CD4-positive, CD25-positive, alpha-beta regulatory T cell (primary cell): ENCODE measurements at regions not wholly inside any gene's neighbourhood (a gene's known extent, or its start where the extent isn't known, plus 50 kb on each side); places are given as distances from the start of the nearest gene placed in this dataset.

Source experiments
- ATAC-seq, 2 donors: fragments of 150-1000 bp; cut with Tn5 transposase; one replicate each; pipeline ENCODE4 v1.10.0; 2021; ENCODE audit warnings: low read depth in 2 of 2, moderate number of reproducible peaks in 2 of 2, moderate library complexity in 1 of 2
- DNase-seq, 3 donors: peaks; one replicate each; pipeline versions ENCODE4 v3.0.0 to v3.0.0-alpha.2; 2012 to 2022; ENCODE audit warnings: mixed read lengths in 1 of 3
- H3K27ac ChIP-seq: one replicate; pipeline ENCODE4 v1.7.0; 2013; ENCODE audit warnings: mild to moderate bottlenecking, low read length; ENCODE audit not compliant: insufficient read depth, poor library complexity, severe bottlenecking
- H3K27me3 ChIP-seq: one replicate; pipeline ENCODE4 v1.7.0; 2013; ENCODE audit warnings: low read length; ENCODE audit not compliant: control insufficient read depth, insufficient read depth
- H3K36me3 ChIP-seq: one replicate; pipeline ENCODE4 v1.7.0; 2013; ENCODE audit warnings: mild to moderate bottlenecking, low read length, moderate library complexity; ENCODE audit not compliant: control insufficient read depth, insufficient read depth
- H3K4me1 ChIP-seq: 2 replicates; pipeline ENCODE4 v1.7.0; 2013; ENCODE audit warnings: mild to moderate bottlenecking, low read length; ENCODE audit not compliant: insufficient read depth, control insufficient read depth, poor library complexity, severe bottlenecking
- H3K4me3 ChIP-seq: one replicate; pipeline ENCODE4 v1.7.0; 2013; ENCODE audit warnings: low read depth, mild to moderate bottlenecking, low read length, moderate library complexity
- H3K9me3 ChIP-seq, 2 experiments: 1 replicate in 1 of 2; 2 replicates in 1 of 2; pipeline ENCODE4 v1.7.0; 2013; ENCODE audit warnings: low read length in 2 of 2, mild to moderate bottlenecking in 1 of 2, moderate library complexity in 1 of 2; ENCODE audit not compliant: control insufficient read depth in 2 of 2
- H3K27ac Mint-ChIP-seq, 3 donors: one replicate each; pipeline ENCODE4 v1.8.0; 2020 to 2022; ENCODE audit warnings: mild to moderate bottlenecking in 3 of 3, mixed read lengths in 3 of 3, moderate library complexity in 2 of 3
- H3K27me3 Mint-ChIP-seq: one replicate; pipeline ENCODE4 v1.8.0; 2022; ENCODE audit warnings: mild to moderate bottlenecking, mixed read lengths
- H3K36me3 Mint-ChIP-seq: one replicate; pipeline ENCODE4 v1.8.0; 2020; ENCODE audit warnings: mixed read lengths
- H3K4me1 Mint-ChIP-seq, 4 donors: one replicate each; pipeline ENCODE4 v1.8.0; 2020 to 2022; ENCODE audit warnings: mixed read lengths in 4 of 4, mild to moderate bottlenecking in 1 of 4
- H3K4me3 Mint-ChIP-seq, 4 donors: one replicate each; pipeline ENCODE4 v1.8.0; 2020 to 2022; ENCODE audit warnings: mild to moderate bottlenecking in 4 of 4, mixed read lengths in 4 of 4, moderate library complexity in 3 of 4
- H3K9me3 Mint-ChIP-seq, 7 donors: one replicate each; pipeline ENCODE4 v1.8.0; 2020 to 2022; ENCODE audit warnings: mixed read lengths in 7 of 7, mild to moderate bottlenecking in 3 of 7, moderate library complexity in 2 of 7

DNA sequence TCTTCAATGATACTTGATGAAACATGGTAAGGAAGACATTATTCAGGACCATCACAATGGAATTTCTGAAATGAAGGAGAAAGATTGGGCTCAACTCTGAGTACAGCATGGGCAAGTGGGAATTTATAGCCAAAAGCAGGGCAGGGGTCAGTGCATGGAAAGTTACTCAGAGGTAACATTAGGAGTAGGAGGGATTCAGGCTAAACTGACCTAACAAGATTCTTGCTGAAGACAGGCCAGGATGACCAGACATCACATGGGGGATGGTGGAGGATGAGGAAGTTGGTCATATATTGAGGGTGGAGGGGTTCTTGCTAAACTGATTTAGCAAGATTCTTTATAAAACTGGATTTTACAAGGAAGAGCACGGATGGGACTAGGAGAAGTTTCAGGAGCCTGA is 489.8 kb downstream of the ADCYAP1 start:
- no peaks in the 10 kb centered on the region for H3K9me3 ChIP-seq
- no peak for DNase-seq
- H3K27me3 ChIP-seq = no peaks in the 10 kb centered on the region
- Mint-ChIP-seq H3K27me3 (no peaks in the 10 kb centered on the region), H3K4me1 (no peaks in the 10 kb centered on the region), H3K27ac (no peak overlapping the region), H3K9me3 (peaks cover 0 to 10% (median 9%) of the 10 kb centered on the region in 7 donors), H3K4me3 (no peak overlapping the region), H3K36me3 (no peaks in the 10 kb centered on the region)
- no peak for ATAC-seq
- no peak overlapping the region for H3K4me3 ChIP-seq
- no peaks in the 10 kb centered on the region for H3K36me3 ChIP-seq
- no peak overlapping the region for H3K27ac ChIP-seq
- no peaks in the 10 kb centered on the region for H3K4me1 ChIP-seq

DNA sequence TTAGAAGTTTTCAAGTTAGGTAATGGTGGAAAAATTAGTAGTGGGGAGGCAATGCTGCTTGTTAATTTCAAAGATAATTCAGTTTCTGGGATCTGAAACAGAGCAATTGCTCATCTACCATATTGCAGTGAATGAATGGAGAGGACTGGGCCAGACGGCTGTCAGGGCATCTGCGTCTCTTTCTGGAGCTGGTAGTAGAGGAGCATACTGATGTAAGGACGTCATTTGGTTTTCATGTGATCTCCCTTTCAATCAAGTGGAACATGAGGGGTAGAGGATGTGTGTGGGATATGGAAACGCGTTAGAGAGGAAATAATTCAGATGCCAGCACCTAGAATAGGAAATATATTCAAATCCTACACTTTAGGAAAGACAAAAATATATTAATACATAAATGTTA is 490.3 kb downstream of the ADCYAP1 start:
- DNase-seq (no peak), ATAC-seq (no peak)
- H3K9me3 Mint-ChIP-seq = peaks cover 0 to 11% (median 9%) of the 10 kb centered on the region in 7 donors
- H3K4me1 Mint-ChIP-seq = no peaks in the 10 kb centered on the region
- H3K4me1 ChIP-seq = no peaks in the 10 kb centered on the region
- H3K27me3 ChIP-seq = no peaks in the 10 kb centered on the region
- H3K4me3 ChIP-seq = no peak overlapping the region
- no peak overlapping the region for H3K4me3 Mint-ChIP-seq
- no peaks in the 10 kb centered on the region for H3K36me3 ChIP-seq
- no peaks in the 10 kb centered on the region for H3K27me3 Mint-ChIP-seq
- no peak overlapping the region for H3K27ac ChIP-seq
- no peaks in the 10 kb centered on the region for H3K36me3 Mint-ChIP-seq
- no peaks in the 10 kb centered on the region for H3K9me3 ChIP-seq
- no peak overlapping the region for H3K27ac Mint-ChIP-seq

DNA sequence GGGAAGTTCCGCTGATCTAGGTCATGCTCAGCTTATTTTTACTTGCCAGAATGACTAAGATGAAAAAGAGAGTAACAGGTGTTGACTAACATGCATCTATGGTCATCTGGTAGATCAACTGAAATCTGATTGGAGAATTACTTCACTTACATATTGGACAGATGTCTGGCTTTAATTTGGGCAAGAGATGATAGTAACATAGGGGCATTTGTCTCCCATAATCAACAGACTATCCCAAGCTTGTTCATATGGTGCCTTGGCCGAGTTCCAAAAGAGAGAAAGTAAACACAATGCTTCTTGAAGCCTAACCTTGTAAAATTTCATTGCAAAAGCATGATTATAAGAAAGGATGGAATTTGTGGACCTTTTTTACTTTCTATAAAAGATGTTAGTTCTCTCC is 503.7 kb downstream of the ADCYAP1 start:
- no peak for DNase-seq
- Histone ChIP-seq H3K9me3 (peaks cover 0 to 2% of the 10 kb centered on the region in 2 experiments), H3K4me1 (no peaks in the 10 kb centered on the region), H3K36me3 (no peaks in the 10 kb centered on the region), H3K4me3 (no peak overlapping the region), H3K27ac (no peak overlapping the region), H3K27me3 (no peaks in the 10 kb centered on the region)
- Mint-ChIP-seq H3K4me1 (no peaks in the 10 kb centered on the region), H3K27me3 (no peaks in the 10 kb centered on the region), H3K4me3 (no peak overlapping the region), H3K27ac (no peak overlapping the region), H3K36me3 (no peaks in the 10 kb centered on the region), H3K9me3 (peaks cover 0 to 6% (median 3%) of the 10 kb centered on the region in 7 donors)
- ATAC-seq = no peak

DNA sequence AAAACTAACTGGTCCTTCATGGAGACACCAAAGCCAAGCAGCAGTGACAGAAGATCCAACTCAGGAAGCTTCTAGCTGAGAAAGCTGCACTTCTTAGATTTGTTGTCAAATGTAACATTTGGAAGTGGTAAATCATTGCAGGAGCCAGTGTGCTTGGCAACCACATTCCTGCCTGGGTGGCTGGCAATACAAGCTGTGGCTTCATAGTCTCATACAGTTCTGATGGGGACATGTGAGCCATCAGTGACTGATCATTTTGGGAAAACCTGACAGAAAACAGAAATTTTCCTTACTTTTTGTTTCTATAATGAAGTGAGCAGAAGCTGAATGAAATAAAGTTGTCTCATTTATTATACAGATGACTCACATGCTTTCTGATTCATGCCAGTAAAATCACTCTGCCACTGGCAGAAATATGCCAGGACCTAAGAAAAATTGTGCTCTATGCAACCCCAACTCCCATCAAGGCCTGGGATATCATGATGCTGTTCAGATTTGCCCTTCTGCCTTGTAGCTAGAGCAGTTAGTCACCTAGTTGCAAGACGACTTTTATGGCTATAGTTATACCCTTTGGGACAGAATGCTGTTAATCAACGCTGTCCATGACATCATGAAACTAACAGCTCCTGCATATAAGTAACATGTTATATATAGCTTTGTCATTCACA is 508.1 kb downstream of the ADCYAP1 start:
- Histone ChIP-seq H3K4me1 (no peaks in the 10 kb centered on the region), H3K4me3 (no peak overlapping the region), H3K27me3 (no peaks in the 10 kb centered on the region), H3K9me3 (no peaks in the 10 kb centered on the region), H3K27ac (no peak overlapping the region), H3K36me3 (no peaks in the 10 kb centered on the region)
- Mint-ChIP-seq H3K36me3 (no peaks in the 10 kb centered on the region), H3K4me1 (no peaks in the 10 kb centered on the region), H3K27ac (no peak overlapping the region), H3K9me3 (peaks cover 0 to 6% (median 2%) of the 10 kb centered on the region in 7 donors), H3K4me3 (no peak overlapping the region), H3K27me3 (no peaks in the 10 kb centered on the region)
- ATAC-seq (no peak), DNase-seq (no peak)

DNA sequence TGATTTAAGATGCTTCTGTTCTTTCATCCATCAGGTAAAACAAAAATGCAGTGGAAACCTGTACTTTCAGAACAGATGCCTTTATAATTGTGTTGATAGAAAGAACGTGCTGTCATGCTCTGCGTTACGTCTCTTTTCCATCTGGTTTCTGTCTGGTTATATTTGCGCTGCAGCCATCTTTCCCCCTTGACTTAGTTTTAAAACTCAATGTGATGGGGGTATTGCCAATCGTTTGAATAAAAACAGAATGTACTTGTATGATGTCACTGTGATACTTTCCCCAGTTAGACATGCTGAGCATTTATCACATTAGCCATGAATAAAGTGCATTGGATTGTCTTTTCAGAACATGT is 508.6 kb downstream of the ADCYAP1 start:
- no peaks in the 10 kb centered on the region for H3K4me1 ChIP-seq
- no peak overlapping the region for H3K27ac Mint-ChIP-seq
- no peaks in the 10 kb centered on the region for H3K36me3 Mint-ChIP-seq
- DNase-seq (no peak), ATAC-seq (no peak)
- H3K4me1 Mint-ChIP-seq = no peaks in the 10 kb centered on the region
- no peaks in the 10 kb centered on the region for H3K27me3 Mint-ChIP-seq
- H3K27me3 ChIP-seq = no peaks in the 10 kb centered on the region
- H3K9me3 Mint-ChIP-seq = peaks cover 0 to 6% (median 2%) of the 10 kb centered on the region in 7 donors
- no peak overlapping the region for H3K27ac ChIP-seq
- H3K36me3 ChIP-seq = no peaks in the 10 kb centered on the region
- H3K9me3 ChIP-seq = no peaks in the 10 kb centered on the region
- H3K4me3 ChIP-seq = no peak overlapping the region
- no peak overlapping the region for H3K4me3 Mint-ChIP-seq

DNA sequence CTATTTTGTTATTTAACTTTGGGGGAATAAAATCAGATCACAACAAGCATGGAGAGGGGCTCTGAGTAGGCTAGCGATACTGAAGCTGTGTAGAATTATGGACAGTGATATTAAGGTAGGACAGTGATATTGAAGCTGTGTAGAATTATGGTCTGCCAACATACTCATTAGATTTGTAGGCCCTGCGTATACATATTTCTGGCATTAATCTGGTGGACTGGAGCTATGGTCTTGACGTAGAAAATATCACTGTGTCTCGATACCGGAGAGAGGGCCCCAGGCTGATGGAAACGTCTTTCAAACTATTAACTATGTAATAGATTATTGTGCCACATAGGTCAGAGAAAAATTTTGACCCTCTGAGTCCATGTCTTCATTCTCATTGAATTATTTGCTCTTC is 511.4 kb downstream of the ADCYAP1 start:
- H3K27me3 Mint-ChIP-seq = no peaks in the 10 kb centered on the region
- H3K27ac Mint-ChIP-seq = no peak overlapping the region
- H3K4me3 Mint-ChIP-seq = no peak overlapping the region
- Histone ChIP-seq H3K27ac (no peak overlapping the region), H3K9me3 (peaks cover 0 to 4% of the 10 kb centered on the region in 2 experiments), H3K4me3 (no peak overlapping the region), H3K27me3 (no peaks in the 10 kb centered on the region), H3K36me3 (no peaks in the 10 kb centered on the region), H3K4me1 (no peaks in the 10 kb centered on the region)
- H3K9me3 Mint-ChIP-seq = peaks cover 0 to 8% (median 0%) of the 10 kb centered on the region in 7 donors
- H3K36me3 Mint-ChIP-seq = no peaks in the 10 kb centered on the region
- DNase-seq = no peak
- no peaks in the 10 kb centered on the region for H3K4me1 Mint-ChIP-seq
- no peak for ATAC-seq

DNA sequence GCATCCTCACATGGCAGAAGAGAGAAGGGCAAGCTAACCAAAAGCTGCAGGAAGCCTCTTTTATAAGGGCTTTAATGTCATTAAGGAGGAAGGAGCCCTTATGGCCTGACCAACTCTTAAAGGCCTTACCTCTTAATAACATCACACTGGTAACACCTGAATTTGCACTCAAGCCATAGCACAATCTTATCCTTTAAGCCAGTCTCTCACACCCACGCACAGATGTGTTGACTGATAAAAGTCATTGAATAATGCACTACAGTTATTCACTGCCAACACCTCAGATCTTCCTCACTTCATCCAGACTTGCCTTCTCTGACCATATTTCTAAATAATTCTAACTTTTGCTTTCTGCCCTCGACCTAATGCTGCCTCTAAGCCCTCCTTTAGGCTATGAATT is 516.8 kb downstream of the ADCYAP1 start:
- no peaks in the 10 kb centered on the region for H3K4me1 ChIP-seq
- no peak overlapping the region for H3K27ac ChIP-seq

DNA sequence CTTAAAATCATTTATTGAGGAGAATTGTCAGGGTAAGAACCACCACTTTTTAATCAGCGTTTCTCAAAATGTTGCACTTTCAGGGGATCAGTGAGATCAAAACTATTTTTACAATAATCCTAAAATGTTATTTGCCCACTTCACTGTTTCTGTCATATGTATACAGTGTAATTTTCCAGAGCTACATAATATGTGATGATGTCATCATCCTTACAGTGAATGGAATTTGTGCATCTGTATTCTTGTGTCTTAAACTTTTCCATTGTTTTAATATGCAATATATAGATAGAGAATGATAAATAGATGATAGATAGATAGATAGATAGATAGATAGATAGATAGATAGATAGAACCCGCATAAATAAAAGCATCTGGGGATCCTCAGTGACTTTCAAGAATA is 518.0 kb downstream of the ADCYAP1 start:
- Mint-ChIP-seq H3K27me3 (no peaks in the 10 kb centered on the region), H3K9me3 (peaks cover 0 to 9% (median 0%) of the 10 kb centered on the region in 7 donors), H3K4me1 (no peaks in the 10 kb centered on the region), H3K4me3 (no peak overlapping the region), H3K36me3 (no peaks in the 10 kb centered on the region), H3K27ac (no peak overlapping the region)
- no peak for DNase-seq
- no peaks in the 10 kb centered on the region for H3K27me3 ChIP-seq
- no peak overlapping the region for H3K4me3 ChIP-seq
- no peak overlapping the region for H3K27ac ChIP-seq
- no peaks in the 10 kb centered on the region for H3K4me1 ChIP-seq
- no peak for ATAC-seq
- H3K36me3 ChIP-seq = no peaks in the 10 kb centered on the region
- peaks cover 0 to 4% of the 10 kb centered on the region in 2 experiments for H3K9me3 ChIP-seq

More for the DNA sequence above, 516.8 kb downstream of the ADCYAP1 start:
- DNase-seq = no peak
- no peak for ATAC-seq
- H3K4me3 Mint-ChIP-seq = no peak overlapping the region
- no peaks in the 10 kb centered on the region for H3K36me3 Mint-ChIP-seq
- no peaks in the 10 kb centered on the region for H3K27me3 Mint-ChIP-seq
- peaks cover 0 to 4% of the 10 kb centered on the region in 2 experiments for H3K9me3 ChIP-seq
- peaks cover 0 to 9% (median 0%) of the 10 kb centered on the region in 7 donors for H3K9me3 Mint-ChIP-seq
- no peaks in the 10 kb centered on the region for H3K27me3 ChIP-seq
- H3K27ac Mint-ChIP-seq = no peak overlapping the region
- H3K4me1 Mint-ChIP-seq = no peaks in the 10 kb centered on the region
- no peak overlapping the region for H3K4me3 ChIP-seq
- no peaks in the 10 kb centered on the region for H3K36me3 ChIP-seq
